HCEC 1CT (cell line): ENCODE measurements at regions not wholly inside any gene's neighbourhood (a gene's known extent, or its start where the extent isn't known, plus 50 kb on each side); places are given as distances from the start of the nearest gene placed in this dataset.

Source experiments
- DNase-seq: peaks from one replicate; pipeline ENCODE4 v3.0.0-alpha.2; 2017

GRCh38 chr5:4984461-4984860 is 155.7 kb upstream of the ADAMTS16 start:
- no peak for DNase-seq

GRCh38 chr5:4987431-4987830 is 152.7 kb upstream of the ADAMTS16 start:
- DNase-seq = no peak

DNA sequence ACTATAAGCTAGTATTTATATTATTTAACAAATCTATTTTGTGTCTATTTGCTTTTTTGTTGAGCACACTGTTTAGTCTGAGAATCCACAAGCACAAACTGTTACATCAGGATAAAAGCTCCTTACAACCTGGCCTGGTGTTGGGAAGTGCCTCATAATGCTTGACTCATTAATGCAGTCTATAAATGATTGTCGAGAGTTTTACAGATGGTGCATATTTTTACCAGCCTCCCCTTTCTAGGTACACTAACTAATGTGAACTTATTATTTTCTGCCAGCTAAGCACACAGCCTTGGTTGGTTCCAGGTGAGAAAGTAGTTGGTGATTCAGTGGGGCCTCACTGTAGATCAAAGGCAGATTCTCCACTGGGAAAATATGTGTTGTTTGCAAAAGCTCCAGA is 151.0 kb upstream of the ADAMTS16 start:
- DNase-seq = no peak

DNA sequence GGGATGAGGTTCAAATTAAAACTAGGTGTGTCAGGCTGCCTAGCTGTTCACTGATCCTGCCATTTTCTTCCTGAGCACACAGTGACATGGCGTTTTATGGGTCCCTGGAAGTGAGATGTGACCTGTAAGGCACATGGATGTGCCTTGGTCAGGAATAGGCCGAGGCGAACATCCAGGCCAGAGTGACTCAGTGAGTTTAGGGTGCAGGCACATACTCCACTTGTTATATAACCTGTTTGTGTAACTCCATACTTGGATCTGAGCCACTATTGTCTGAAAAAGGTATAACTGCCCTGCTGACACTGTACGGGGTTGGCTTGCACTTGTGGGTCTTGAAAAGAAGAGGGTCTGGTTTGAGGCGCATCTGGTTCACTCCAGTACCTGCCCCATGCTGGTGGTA is 150.1 kb upstream of the ADAMTS16 start:
- no peak for DNase-seq

DNA sequence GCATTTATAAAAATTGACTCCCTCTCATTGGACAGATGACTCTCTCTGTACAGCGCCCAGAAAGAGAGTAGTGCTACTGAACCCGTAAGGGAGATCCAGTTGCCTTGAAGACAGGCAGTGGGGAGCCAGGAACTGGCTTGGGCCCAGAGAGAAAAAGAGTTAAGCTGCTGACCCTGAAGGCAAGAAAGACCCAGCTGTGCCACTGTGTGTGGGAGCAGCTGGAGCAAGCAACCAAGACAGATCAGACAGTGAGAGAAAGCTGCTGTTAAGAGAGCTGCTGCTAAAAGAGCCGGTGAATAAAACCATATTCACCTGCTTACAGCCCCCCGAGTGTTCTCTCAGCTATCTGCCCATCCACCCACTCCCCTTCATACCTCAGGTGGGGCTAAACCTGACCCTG is 149.7 kb upstream of the ADAMTS16 start:
- no peak for DNase-seq

- no peak for DNase-seq
These were observed 148.2 kb upstream of the ADAMTS16 start for GRCh38 chr5:4991925-4992324.

GRCh38 chr5:4995014-4995413 is 145.1 kb upstream of the ADAMTS16 start:
- no peak for DNase-seq

GRCh38 chr5:5005353-5005752 is 134.8 kb upstream of the ADAMTS16 start:
- no peak for DNase-seq

- no peak for DNase-seq
These were observed 133.6 kb upstream of the ADAMTS16 start for GRCh38 chr5:5006548-5006947.

GRCh38 chr5:5009240-5009639 is 130.9 kb upstream of the ADAMTS16 start:
- no peak for DNase-seq

DNA sequence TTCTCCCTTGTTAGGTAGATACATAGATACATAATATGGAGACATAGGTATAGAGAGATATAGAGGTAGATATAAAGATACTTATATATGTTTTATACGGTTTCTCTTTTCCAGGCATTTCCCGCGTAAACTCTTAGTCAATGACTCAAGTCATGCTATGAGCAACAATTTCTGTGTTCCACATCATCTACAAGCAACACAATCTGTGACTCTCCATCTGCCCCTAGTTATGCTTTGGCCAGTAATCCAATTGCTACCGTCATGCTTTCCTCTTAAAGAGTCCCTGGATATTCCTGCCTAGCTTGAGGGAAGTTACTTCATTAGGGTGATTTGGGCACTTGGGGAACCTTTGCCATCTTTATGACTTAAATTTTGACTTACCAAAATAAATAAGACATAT is 129.0 kb upstream of the ADAMTS16 start:
- DNase-seq = no peak

DNA sequence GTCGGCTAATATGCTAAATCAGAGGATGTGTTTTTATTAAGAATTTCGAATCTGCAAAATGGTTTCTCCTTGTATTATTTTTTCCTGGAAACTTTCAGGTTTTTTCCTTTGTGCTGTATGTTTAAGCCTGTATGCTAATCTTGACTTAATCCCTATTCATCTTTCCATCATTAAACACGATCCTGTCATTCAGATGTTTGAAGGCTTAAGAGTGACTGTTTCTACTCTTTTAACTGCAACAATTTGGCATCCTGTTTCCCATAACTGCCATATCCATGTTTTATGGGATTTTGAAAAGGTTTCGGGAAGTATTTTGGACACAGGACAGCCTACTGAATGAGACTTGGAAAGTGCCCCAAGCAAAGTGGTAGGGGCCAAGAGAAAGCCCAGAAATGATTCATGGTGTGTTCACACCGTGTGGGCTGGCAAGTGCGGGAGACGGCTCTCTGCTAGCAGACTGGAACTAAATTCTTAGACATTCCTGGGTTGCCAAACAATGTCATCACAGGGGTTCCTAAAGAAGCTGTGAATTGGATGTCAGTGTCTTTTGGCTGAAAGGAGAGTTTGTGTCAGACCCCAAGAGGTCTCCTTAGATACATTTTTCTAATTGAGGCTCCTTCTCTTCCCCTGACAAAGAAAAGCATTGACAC is 125.4 kb upstream of the ADAMTS16 start:
- DNase-seq = no peak

GRCh38 chr5:5017827-5018577 is 122.1 kb upstream of the ADAMTS16 start:
- no peak for DNase-seq

DNA sequence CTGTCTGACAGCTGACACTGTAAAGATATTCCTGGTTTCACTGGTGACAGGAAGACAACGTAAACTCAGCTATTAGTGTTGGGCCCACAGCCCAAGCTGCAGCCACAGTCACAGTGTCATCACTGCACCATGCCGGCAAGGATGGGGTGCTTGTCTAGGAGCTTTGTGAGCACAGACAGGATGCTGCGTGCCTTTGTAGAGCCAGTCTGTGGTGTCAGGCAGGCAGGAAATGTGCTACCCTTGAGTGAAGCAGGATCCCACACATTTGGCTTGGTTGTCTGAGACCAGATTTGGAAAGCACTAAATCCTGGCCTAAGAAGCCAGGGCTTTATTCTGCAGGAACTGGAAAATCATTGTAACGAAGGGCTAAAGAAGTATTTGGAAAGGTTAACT is 121.6 kb upstream of the ADAMTS16 start:
- no peak for DNase-seq

DNA sequence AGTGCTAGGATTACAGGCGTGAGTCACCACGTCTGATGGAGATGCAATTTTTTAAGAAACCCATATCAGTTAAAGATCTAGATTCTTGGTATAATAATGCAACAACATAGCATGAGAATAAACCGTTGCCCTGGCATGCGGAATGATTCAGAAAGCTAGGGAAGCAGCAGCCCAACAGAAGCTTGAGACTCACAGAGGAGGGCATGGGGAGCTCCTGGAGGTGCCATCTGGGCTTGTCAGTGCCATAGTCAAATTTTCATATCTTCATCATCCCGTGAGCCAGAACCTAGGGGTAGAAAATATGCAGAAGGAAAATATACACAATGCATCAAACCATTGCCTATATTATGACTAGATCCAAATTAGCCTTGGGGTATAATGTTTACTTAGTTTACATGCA is 118.7 kb upstream of the ADAMTS16 start:
- DNase-seq = no peak

DNA sequence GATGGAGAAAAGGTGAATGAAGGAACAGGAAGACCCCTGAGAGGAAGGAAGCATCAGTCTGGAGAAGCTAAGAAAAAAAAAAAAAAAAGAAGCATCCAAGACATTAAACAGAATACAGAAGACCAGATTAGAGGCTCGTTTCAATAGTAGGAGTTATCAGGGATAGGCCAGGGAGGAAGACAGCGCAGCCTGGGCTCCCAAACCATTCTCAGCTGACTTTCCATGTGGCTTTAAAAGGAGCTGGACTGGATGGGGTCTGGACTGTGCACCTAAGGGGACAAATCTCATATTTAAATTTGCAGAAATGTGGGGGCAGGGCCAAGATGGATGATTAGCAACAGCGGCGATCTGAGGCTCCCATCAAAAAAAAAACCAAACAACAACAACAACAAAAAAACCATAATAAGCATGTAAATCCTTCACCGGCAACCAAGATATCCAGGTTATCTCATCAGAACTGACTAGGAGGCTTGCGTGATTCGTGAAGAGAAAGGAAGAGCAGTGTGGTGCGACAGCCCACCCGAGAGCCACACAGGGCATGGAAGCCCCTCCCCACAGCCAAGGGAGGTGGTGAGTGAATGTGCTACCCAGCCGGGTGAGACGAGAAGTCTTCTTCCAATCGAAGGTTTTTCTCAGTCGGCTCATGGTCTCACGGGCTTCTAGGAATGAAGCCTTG is 114.9 kb upstream of the ADAMTS16 start:
- no peak for DNase-seq

GRCh38 chr5:5025774-5026408 is 114.2 kb upstream of the ADAMTS16 start:
- DNase-seq = no peak

- no peak for DNase-seq
These were observed 113.7 kb upstream of the ADAMTS16 start for GRCh38 chr5:5026409-5026785.

DNA sequence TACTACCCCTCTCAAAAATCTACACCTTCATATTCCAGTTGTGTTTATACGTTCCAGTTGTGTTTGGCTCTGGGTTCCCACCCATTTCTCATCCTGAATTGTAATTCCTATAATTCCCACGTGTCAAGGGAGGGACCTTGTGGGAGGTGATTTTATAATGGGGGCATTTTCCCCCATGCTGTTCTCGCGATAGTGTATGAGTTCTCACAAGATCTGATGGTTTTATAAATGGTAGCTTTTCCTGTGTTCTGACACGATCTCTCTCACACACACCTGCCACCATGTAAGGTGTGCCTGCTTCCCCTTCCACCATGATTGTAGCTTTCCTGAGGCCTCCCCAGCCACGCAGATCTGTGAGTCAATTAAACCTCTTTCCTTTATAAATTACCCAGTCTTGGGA is 108.5 kb upstream of the ADAMTS16 start:
- DNase-seq = no peak

- no peak for DNase-seq
These were observed 102.5 kb upstream of the ADAMTS16 start for GRCh38 chr5:5037674-5038073.

- no peak for DNase-seq
These were observed 100.2 kb upstream of the ADAMTS16 start for GRCh38 chr5:5039918-5040317.

DNA sequence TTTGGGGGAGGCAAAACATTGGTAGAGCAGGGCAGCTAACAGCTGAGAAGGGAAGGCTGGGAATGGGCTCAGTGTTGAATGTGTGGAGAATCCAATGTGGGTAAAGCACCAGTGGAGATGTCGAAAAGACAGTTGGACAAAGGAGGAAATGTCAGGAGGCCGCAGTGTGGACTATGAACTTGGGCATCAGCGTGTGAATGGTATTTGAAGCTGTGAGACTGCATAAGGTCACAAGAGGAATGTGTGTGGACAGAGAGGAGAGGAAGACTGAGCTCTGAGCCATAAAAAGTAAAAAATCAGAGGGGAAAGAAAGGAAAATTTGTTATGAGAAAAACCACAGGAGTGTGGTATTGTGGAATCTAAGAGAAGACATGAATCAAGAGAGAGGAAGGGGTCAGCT is 99.4 kb upstream of the ADAMTS16 start:
- no peak for DNase-seq

- DNase-seq = no peak
These were observed 97.3 kb upstream of the ADAMTS16 start for GRCh38 chr5:5042806-5043205.

GRCh38 chr5:5043346-5043745 is 96.8 kb upstream of the ADAMTS16 start:
- no peak for DNase-seq
